Mesendoderm (in vitro differentiated cells): ENCODE measurements at regions not wholly inside any gene's neighbourhood (a gene's known extent, or its start where the extent isn't known, plus 50 kb on each side); places are given as distances from the start of the nearest gene placed in this dataset.

Experiments
- DNase-seq: peaks from one replicate; pipeline ENCODE4 v3.0.0; 2013
- H2AK5ac ChIP-seq: 2 replicates; pipeline ENCODE4 v1.6.1; 2013; ENCODE audit warnings: low read length, inconsistent platforms
- H2BK120ac ChIP-seq: 2 replicates; pipeline ENCODE4 v1.6.1; 2013; ENCODE audit warnings: low read depth, mild to moderate bottlenecking, low read length, moderate library complexity, mixed read lengths
- H2BK15ac ChIP-seq: replicated peaks from 2 replicates; pipeline ENCODE4 v1.6.1; 2013; ENCODE audit warnings: low read depth, mild to moderate bottlenecking, moderate library complexity
- H2BK5ac ChIP-seq: 2 replicates; pipeline ENCODE4 v1.6.1; 2013; ENCODE audit warnings: low read length, inconsistent platforms
- H3K18ac ChIP-seq: 2 replicates; pipeline ENCODE4 v1.6.1; 2013; ENCODE audit warnings: mild to moderate bottlenecking, low read length, mixed read lengths
- H3K23ac ChIP-seq: one replicate; pipeline ENCODE4 v1.6.1; 2013; ENCODE audit warnings: low read length
- H3K27ac ChIP-seq: 2 replicates; pipeline ENCODE4 v1.5.1; 2013; ENCODE audit warnings: low read depth, mild to moderate bottlenecking, inconsistent platforms, low read length, moderate library complexity
- H3K27me3 ChIP-seq: 2 replicates; pipeline ENCODE4 v1.6.1; 2013; ENCODE audit warnings: low read length, control low read depth, mild to moderate bottlenecking, inconsistent platforms; ENCODE audit not compliant: insufficient read depth, poor library complexity
- H3K36me3 ChIP-seq: 2 replicates; pipeline ENCODE4 v1.6.1; 2013; ENCODE audit warnings: low read length, inconsistent platforms; ENCODE audit not compliant: control insufficient read depth, insufficient read depth
- H3K4ac ChIP-seq: one replicate; pipeline ENCODE4 v1.6.1; 2013; ENCODE audit warnings: low read depth, mild to moderate bottlenecking, low read length, moderate library complexity
- H3K4me1 ChIP-seq: 2 replicates; pipeline ENCODE4 v1.6.1; 2013; ENCODE audit warnings: low read depth, low read length, inconsistent platforms; ENCODE audit not compliant: control insufficient read depth
- H3K4me2 ChIP-seq: 2 replicates; pipeline ENCODE4 v1.6.1; 2013; ENCODE audit warnings: low read length
- H3K4me3 ChIP-seq: 2 replicates; pipeline ENCODE4 v1.5.1; 2013; ENCODE audit warnings: mild to moderate bottlenecking, low read length
- H3K56ac ChIP-seq: one replicate; pipeline ENCODE4 v1.6.1; 2013; ENCODE audit warnings: low read length
- H3K79me1 ChIP-seq: 2 replicates; pipeline ENCODE4 v1.6.1; 2013; ENCODE audit warnings: low read length, inconsistent platforms
- H3K79me2 ChIP-seq: 2 replicates; pipeline ENCODE4 v1.6.1; 2013; ENCODE audit warnings: mild to moderate bottlenecking, low read length; ENCODE audit not compliant: control insufficient read depth, insufficient read depth
- H3K9ac ChIP-seq: 2 replicates; pipeline ENCODE4 v1.6.1; 2013; ENCODE audit warnings: low read length, inconsistent platforms
- H4K5ac ChIP-seq: one replicate; pipeline ENCODE4 v1.6.1; 2013; ENCODE audit warnings: low read length
- H4K8ac ChIP-seq: one replicate; pipeline ENCODE4 v1.6.1; 2013; ENCODE audit warnings: low read depth, mild to moderate bottlenecking, control low read depth, low read length, moderate library complexity
- WGBS: extraction: QIAGEN DNeasy Blood & Tissue Kit; methylation state at CpG from one replicate; pipeline ENCODE4 v1.1.7; 2013; ENCODE audit warnings: low lambda C conversion rate, missing lambda C conversion rate; ENCODE audit not compliant: insufficient coverage; ENCODE audit errors: extremely low coverage; 5-methylcytosine and 5-hydroxymethylcytosine counted together

GRCh38 chr9:108078375-108078774 is 588.8 kb upstream of the KLF4 start:
- no CpG with 5 or more reads among the region's 8 CpGs for WGBS
- no peaks in the 10 kb centered on the region for H3K36me3 ChIP-seq
- no peaks in the 10 kb centered on the region for H3K79me2 ChIP-seq
- H2BK120ac ChIP-seq, result no peak overlapping the region
- no peak overlapping the region for H2AK5ac ChIP-seq
- H2BK5ac ChIP-seq, result no peak overlapping the region
- no peaks in the 10 kb centered on the region for H3K4me1 ChIP-seq
- no peak overlapping the region for H3K4me3 ChIP-seq
- H3K27me3 ChIP-seq, result no peaks in the 10 kb centered on the region
- H4K8ac ChIP-seq, result no peak overlapping the region
- no peaks in the 10 kb centered on the region for H3K79me1 ChIP-seq
- no peak overlapping the region for H3K23ac ChIP-seq
- H3K27ac ChIP-seq, result no peak overlapping the region
- no peak overlapping the region for H4K5ac ChIP-seq
- no peak overlapping the region for H3K4me2 ChIP-seq
- H3K9ac ChIP-seq, result no peak overlapping the region
- H3K56ac ChIP-seq, result no peak overlapping the region
- no peak for DNase-seq
- H2BK15ac ChIP-seq, result no peak overlapping the region
- no peak overlapping the region for H3K18ac ChIP-seq
- no peak overlapping the region for H3K4ac ChIP-seq

- H3K4me1 ChIP-seq, result no peaks in the 10 kb centered on the region
- no peak overlapping the region for H3K23ac ChIP-seq
- no peak overlapping the region for H3K56ac ChIP-seq
- no peak overlapping the region for H3K4me3 ChIP-seq
- DNase-seq, result no peak
- no peak overlapping the region for H3K9ac ChIP-seq
- no peak overlapping the region for H3K18ac ChIP-seq
- H4K5ac ChIP-seq, result no peak overlapping the region
- no peak overlapping the region for H2BK5ac ChIP-seq
- H4K8ac ChIP-seq, result no peak overlapping the region
- H3K4me2 ChIP-seq, result no peak overlapping the region
- no peak overlapping the region for H2BK15ac ChIP-seq
- no peaks in the 10 kb centered on the region for H3K27me3 ChIP-seq
- H3K36me3 ChIP-seq, result no peaks in the 10 kb centered on the region
- no peak overlapping the region for H3K27ac ChIP-seq
- H2BK120ac ChIP-seq, result no peak overlapping the region
- no peak overlapping the region for H3K4ac ChIP-seq
- H3K79me1 ChIP-seq, result no peaks in the 10 kb centered on the region
- no CpG with 5 or more reads among the region's 10 CpGs for WGBS
- no peak overlapping the region for H2AK5ac ChIP-seq
- no peaks in the 10 kb centered on the region for H3K79me2 ChIP-seq
These were observed 588.0 kb upstream of the KLF4 start for GRCh38 chr9:108077556-108077955.

GRCh38 chr9:108074900-108075299 is 585.3 kb upstream of the KLF4 start:
- no peak for DNase-seq
- Histone ChIP-seq H3K4ac (no peak overlapping the region), H4K8ac (no peak overlapping the region), H3K27ac (no peak overlapping the region), H3K79me1 (no peaks in the 10 kb centered on the region), H3K4me3 (no peak overlapping the region), H3K36me3 (no peaks in the 10 kb centered on the region), H3K9ac (no peak overlapping the region), H3K4me1 (no peaks in the 10 kb centered on the region), H2BK15ac (no peak overlapping the region), H3K56ac (no peak overlapping the region), H2BK120ac (no peak overlapping the region), H2AK5ac (no peak overlapping the region), H4K5ac (no peak overlapping the region), H2BK5ac (no peak overlapping the region), H3K18ac (no peak overlapping the region), H3K27me3 (no peaks in the 10 kb centered on the region), H3K79me2 (no peaks in the 10 kb centered on the region), H3K23ac (no peak overlapping the region), H3K4me2 (no peak overlapping the region)
- no CpG with 5 or more reads among the region's 5 CpGs for WGBS

- H3K18ac ChIP-seq, result no peak overlapping the region
- H4K8ac ChIP-seq, result no peak overlapping the region
- no peaks in the 10 kb centered on the region for H3K27me3 ChIP-seq
- no peak overlapping the region for H2BK5ac ChIP-seq
- H3K9ac ChIP-seq, result no peak overlapping the region
- H3K4ac ChIP-seq, result no peak overlapping the region
- no peaks in the 10 kb centered on the region for H3K79me1 ChIP-seq
- DNase-seq, result no peak
- H3K23ac ChIP-seq, result no peak overlapping the region
- no peaks in the 10 kb centered on the region for H3K4me1 ChIP-seq
- H3K36me3 ChIP-seq, result no peaks in the 10 kb centered on the region
- no peak overlapping the region for H2BK15ac ChIP-seq
- no peak overlapping the region for H3K4me2 ChIP-seq
- no peak overlapping the region for H4K5ac ChIP-seq
- no CpG with 5 or more reads among the region's 6 CpGs for WGBS
- H3K4me3 ChIP-seq, result no peak overlapping the region
- no peaks in the 10 kb centered on the region for H3K79me2 ChIP-seq
- no peak overlapping the region for H2AK5ac ChIP-seq
- H3K56ac ChIP-seq, result no peak overlapping the region
- H3K27ac ChIP-seq, result no peak overlapping the region
- no peak overlapping the region for H2BK120ac ChIP-seq
These were observed 584.3 kb upstream of the KLF4 start for GRCh38 chr9:108073823-108074222.

- no CpG with 5 or more reads among the region's 6 CpGs for WGBS
- no peak overlapping the region for H2AK5ac ChIP-seq
- H3K9ac ChIP-seq, result no peak overlapping the region
- no peak overlapping the region for H3K23ac ChIP-seq
- no peaks in the 10 kb centered on the region for H3K79me1 ChIP-seq
- H3K4me2 ChIP-seq, result no peak overlapping the region
- H3K79me2 ChIP-seq, result no peaks in the 10 kb centered on the region
- no peak overlapping the region for H2BK120ac ChIP-seq
- H4K8ac ChIP-seq, result no peak overlapping the region
- no peak overlapping the region for H3K27ac ChIP-seq
- no peak overlapping the region for H3K4ac ChIP-seq
- no peaks in the 10 kb centered on the region for H3K36me3 ChIP-seq
- H3K27me3 ChIP-seq, result no peaks in the 10 kb centered on the region
- H3K4me3 ChIP-seq, result no peak overlapping the region
- no peak overlapping the region for H2BK5ac ChIP-seq
- H2BK15ac ChIP-seq, result no peak overlapping the region
- no peak overlapping the region for H4K5ac ChIP-seq
- H3K56ac ChIP-seq, result no peak overlapping the region
- DNase-seq, result no peak
- no peak overlapping the region for H3K18ac ChIP-seq
- H3K4me1 ChIP-seq, result no peaks in the 10 kb centered on the region
These were observed 583.2 kb upstream of the KLF4 start for GRCh38 chr9:108072740-108073139.

GRCh38 chr9:108070861-108071260 is 581.3 kb upstream of the KLF4 start:
- no peaks in the 10 kb centered on the region for H3K4me1 ChIP-seq
- no peaks in the 10 kb centered on the region for H3K79me2 ChIP-seq
- no peak overlapping the region for H2AK5ac ChIP-seq
- H3K27ac ChIP-seq, result no peak overlapping the region
- no peak overlapping the region for H3K4me2 ChIP-seq
- WGBS, result no CpG with 5 or more reads among the region's 5 CpGs
- no peak overlapping the region for H3K4ac ChIP-seq
- no peak overlapping the region for H2BK15ac ChIP-seq
- no peak overlapping the region for H3K9ac ChIP-seq
- no peak overlapping the region for H4K8ac ChIP-seq
- no peak overlapping the region for H4K5ac ChIP-seq
- H2BK120ac ChIP-seq, result no peak overlapping the region
- H3K18ac ChIP-seq, result no peak overlapping the region
- no peaks in the 10 kb centered on the region for H3K79me1 ChIP-seq
- H3K4me3 ChIP-seq, result no peak overlapping the region
- no peak for DNase-seq
- no peaks in the 10 kb centered on the region for H3K36me3 ChIP-seq
- H3K27me3 ChIP-seq, result no peaks in the 10 kb centered on the region
- H3K23ac ChIP-seq, result no peak overlapping the region
- no peak overlapping the region for H3K56ac ChIP-seq
- no peak overlapping the region for H2BK5ac ChIP-seq
